ENCODE measurements at regions not wholly inside any gene's neighbourhood (a gene's known extent, or its start where the extent isn't known, plus 50 kb on each side); places are given as distances from the start of the nearest gene placed in this dataset.

GRCh38 chr12:38480594-38480993 lies 164.0 kb downstream of the ALG10B start:
- TF ChIP-seq YY1 (IDR thresholded peaks at IDR 0.05; ENCODE audit: low read depth) (no peak), MAX (IDR thresholded peaks at IDR 0.05) (no peak), EP300 (IDR thresholded peaks at IDR 0.05; ENCODE audit: borderline replicate concordance) (no peak), TEAD4 (IDR thresholded peaks at IDR 0.05) (no peak), RAD21 (IDR thresholded peaks at IDR 0.05; ENCODE audit: low read depth) (no peak), NFIC (IDR thresholded peaks at IDR 0.05) (no peak), REST (IDR thresholded peaks at IDR 0.05; ENCODE audit: low read depth) (no peak), USF1 (IDR thresholded peaks at IDR 0.05) (no peak), EGR1 (IDR thresholded peaks at IDR 0.05) (no peak), ZBTB7A (IDR thresholded peaks at IDR 0.05; ENCODE audit: low read depth) (no peak), TAF1 (IDR thresholded peaks at IDR 0.05; ENCODE audit: low read depth) (no peak), CEBPB (IDR thresholded peaks at IDR 0.05) (no peak), FOXM1 (IDR thresholded peaks at IDR 0.05; ENCODE audit: borderline replicate concordance, low read depth) (no peak)
